H1 (cell line): ENCODE measurements at regions not wholly inside any gene's neighbourhood (a gene's known extent, or its start where the extent isn't known, plus 50 kb on each side); places are given as distances from the start of the nearest gene placed in this dataset.

ENCODE experiments used
- CTCF ChIA-PET: fragments of 300-600 bp; sonication (Branson Sonifier 250); formaldehyde crosslinking; loops from one replicate; lab custom pipeline; 2021; ENCODE audit not compliant: partially characterized antibody; lab: Charles Lee
- POLR2A ChIA-PET: fragments of 300-600 bp; sonication (Branson Sonifier 250); formaldehyde crosslinking; loops from one replicate; lab custom pipeline; 2021; ENCODE audit warnings: inconsistent platforms; ENCODE audit not compliant: partially characterized antibody; lab: Charles Lee
- DNase-seq, 2 experiments: peaks; one replicate each; pipeline versions ENCODE4 v3.0.0 to v3.0.0-alpha.2; 2010 to 2022; ENCODE audit warnings: low spot score in 2 of 2, low read depth in 1 of 2, mixed read lengths in 1 of 2
- FAIRE-seq: peaks from 2 replicates; lab custom pipeline; 2011; peaks lifted over from hg19 to GRCh38; lab: Jason Lieb, UNC
- H2AFZ ChIP-seq: 2 replicates; pipeline ENCODE4 v1.8.1; 2012; ENCODE audit warnings: low read length, inconsistent platforms
- H2AK5ac ChIP-seq: 2 replicates; pipeline ENCODE4 v1.6.1; 2013; ENCODE audit warnings: low read depth, low read length
- H2BK120ac ChIP-seq: replicated peaks from 2 replicates; pipeline ENCODE3; 2013; ENCODE audit warnings: low read depth, low read length, inconsistent platforms
- H2BK12ac ChIP-seq: 2 replicates; pipeline ENCODE4 v1.6.1; 2013; ENCODE audit warnings: low read depth, low read length
- H2BK15ac ChIP-seq: 2 replicates; pipeline ENCODE4 v1.6.1; 2013; ENCODE audit warnings: low read length
- H2BK20ac ChIP-seq: 2 replicates; pipeline ENCODE4 v1.6.1; 2013; ENCODE audit warnings: low read length
- H2BK5ac ChIP-seq: 2 replicates; pipeline ENCODE4 v1.6.1; 2013; ENCODE audit warnings: low read depth, low read length
- H3K14ac ChIP-seq: 2 replicates; pipeline ENCODE4 v1.6.1; 2013; ENCODE audit warnings: inconsistent platforms; ENCODE audit not compliant: insufficient read length
- H3K18ac ChIP-seq: 2 replicates; pipeline ENCODE4 v1.6.1; 2013; ENCODE audit warnings: low read length; ENCODE audit errors: extremely low read depth
- H3K23ac ChIP-seq: 2 replicates; pipeline ENCODE4 v1.6.1; 2013; ENCODE audit warnings: inconsistent platforms; ENCODE audit not compliant: insufficient read length
- H3K23me2 ChIP-seq: 2 replicates; pipeline ENCODE4 v1.6.1; 2013; ENCODE audit warnings: low read depth, low read length
- H3K27ac ChIP-seq: 2 replicates; pipeline ENCODE4 v1.6.1; 2011; ENCODE audit warnings: low read depth, low read length, inconsistent platforms
- H3K27me3 ChIP-seq, 4 experiments: replicated peaks in 1 of 4; 1 replicate in 1 of 4; 2 replicates in 3 of 4; pipeline versions ENCODE4 v1.6.1 to v1.8.1; 2011 to 2013; ENCODE audit warnings: low read length in 3 of 4, mild to moderate bottlenecking in 3 of 4, inconsistent platforms in 2 of 4, mixed read lengths in 2 of 4, moderate library complexity in 1 of 4; ENCODE audit not compliant: control insufficient read depth in 3 of 4, insufficient read depth in 3 of 4; ENCODE audit errors: extremely low read depth in 1 of 4
- H3K36me3 ChIP-seq, 4 experiments: 2 replicates each; pipeline versions ENCODE4 v1.6.1 to v1.8.1; 2011 to 2013; ENCODE audit warnings: mild to moderate bottlenecking in 4 of 4, low read length in 3 of 4, moderate library complexity in 2 of 4, control low read depth in 1 of 4, inconsistent platforms in 1 of 4; ENCODE audit not compliant: insufficient read depth in 4 of 4, control insufficient read depth in 2 of 4
- H3K4ac ChIP-seq: replicated peaks from 2 replicates; pipeline ENCODE3; 2013; ENCODE audit warnings: low read length, low read depth, mixed read lengths, inconsistent platforms; ENCODE audit not compliant: insufficient read length
- H3K4me1 ChIP-seq, 4 experiments: replicated peaks in 1 of 4; 1 replicate in 1 of 4; 2 replicates in 3 of 4; pipeline versions ENCODE4 v1.6.1 to v1.8.1; 2011 to 2013; ENCODE audit warnings: low read length in 3 of 4, inconsistent platforms in 2 of 4, mixed read lengths in 1 of 4; ENCODE audit not compliant: insufficient read depth in 4 of 4, control insufficient read depth in 3 of 4
- H3K4me2 ChIP-seq, 2 experiments: 2 replicates each; pipeline versions ENCODE4 v1.6.1 to v1.8.1; 2011 to 2013; ENCODE audit warnings: low read depth in 2 of 2, low read length in 2 of 2, control low read depth in 1 of 2, inconsistent platforms in 1 of 2, mild to moderate bottlenecking in 1 of 2; ENCODE audit not compliant: insufficient read depth in 1 of 2
- H3K4me3 ChIP-seq, 4 experiments: fragments of 200-600, 300-600 bp in 1 of 4; sonication (generic), shearing (Covaris generic), sonication (Bioruptor Twin) in 1 of 4; 2 replicates each; pipeline versions ENCODE4 v1.5.1 to v1.8.1; 2011 to 2016; ENCODE audit warnings: low read length in 4 of 4, low read depth in 3 of 4, control low read depth in 2 of 4, inconsistent platforms in 2 of 4, mild to moderate bottlenecking in 2 of 4, mixed read lengths in 1 of 4, moderate library complexity in 1 of 4; ENCODE audit not compliant: insufficient read depth in 2 of 4; ENCODE audit errors: extremely low read depth in 1 of 4
- H3K56ac ChIP-seq: replicated peaks from 2 replicates; pipeline ENCODE3; 2013; ENCODE audit warnings: low read depth, mild to moderate bottlenecking, mixed read lengths, low read length, inconsistent platforms; ENCODE audit not compliant: insufficient read length
- H3K79me1 ChIP-seq: 2 replicates; pipeline ENCODE4 v1.6.1; 2013; ENCODE audit warnings: low read depth, low read length, control low read depth
- H3K79me2 ChIP-seq, 2 experiments: 2 replicates each; pipeline versions ENCODE4 v1.6.1 to v1.8.1; 2012 to 2013; ENCODE audit warnings: low read length in 2 of 2, mild to moderate bottlenecking in 2 of 2, inconsistent platforms in 1 of 2; ENCODE audit not compliant: insufficient read depth in 2 of 2, control insufficient read depth in 1 of 2
- H3K9ac ChIP-seq, 4 experiments: replicated peaks in 1 of 4; 1 replicate in 1 of 4; 2 replicates in 3 of 4; pipeline versions ENCODE4 v1.6.1 to v1.8.1; 2011 to 2013; ENCODE audit warnings: low read depth in 3 of 4, low read length in 3 of 4, control low read depth in 2 of 4, mild to moderate bottlenecking in 2 of 4, moderate library complexity in 2 of 4, inconsistent platforms in 1 of 4; ENCODE audit errors: extremely low read depth in 1 of 4
- H3K9me3 ChIP-seq, 2 experiments: 2 replicates each; pipeline versions ENCODE4 v1.6.1 to v1.8.1; 2012 to 2013; ENCODE audit warnings: mild to moderate bottlenecking in 2 of 2, moderate library complexity in 2 of 2, control low read depth in 1 of 2, inconsistent platforms in 1 of 2, low read depth in 1 of 2, low read length in 1 of 2, mixed read lengths in 1 of 2; ENCODE audit not compliant: insufficient read depth in 2 of 2
- H4K20me1 ChIP-seq, 2 experiments: replicated peaks in 1 of 2; 2 replicates each; pipeline versions ENCODE3 to v1.8.1; 2011 to 2013; ENCODE audit warnings: inconsistent platforms in 2 of 2, low read length in 2 of 2, mild to moderate bottlenecking in 1 of 2; ENCODE audit not compliant: insufficient read depth in 2 of 2, control insufficient read depth in 1 of 2
- H4K5ac ChIP-seq: 2 replicates; pipeline ENCODE4 v1.6.1; 2013; ENCODE audit warnings: low read length, low read depth, mixed read lengths, inconsistent platforms; ENCODE audit not compliant: insufficient read length
- H4K8ac ChIP-seq: 2 replicates; pipeline ENCODE4 v1.8.0; 2013; ENCODE audit warnings: mild to moderate bottlenecking, moderate library complexity, low read length, inconsistent platforms; ENCODE audit not compliant: insufficient read depth; ENCODE audit errors: extremely low read depth
- H4K91ac ChIP-seq: replicated peaks from 2 replicates; pipeline ENCODE3; 2013; ENCODE audit warnings: low read length, mixed read lengths, inconsistent platforms; ENCODE audit not compliant: insufficient read length
- CBX8 ChIP-seq: fragments of 300-800, 300-1000 bp; sonication (generic); IDR thresholded peaks from 2 replicates; pipeline ENCODE4 v1.7.1; 2016; ENCODE audit warnings: low read depth, low read length, borderline replicate concordance
- CHD1 ChIP-seq: IDR thresholded peaks from 2 replicates; pipeline ENCODE4 v1.6.1; 2012; ENCODE audit warnings: low read depth, low read length, improper control_type of control experiment
- CREB1 ChIP-seq: IDR thresholded peaks from 2 replicates; pipeline ENCODE4 v1.6.1; 2012; ENCODE audit warnings: inconsistent platforms
- HDAC2 ChIP-seq, 2 experiments: fragments of 300-600 bp in 1 of 2; sonication (generic) in 1 of 2; IDR thresholded peaks; 2 replicates each; pipeline ENCODE4 v1.6.1; 2011 to 2012; ENCODE audit warnings: low read depth in 2 of 2, low read length in 2 of 2, mild to moderate bottlenecking in 2 of 2, moderate library complexity in 2 of 2, borderline replicate concordance in 1 of 2, inconsistent platforms in 1 of 2
- JUND ChIP-seq: IDR thresholded peaks from 2 replicates; pipeline ENCODE4 v1.6.1; 2011; ENCODE audit warnings: mild to moderate bottlenecking, improper control_type of control experiment, low read length
- KDM5A ChIP-seq: fragments of 200-600 bp; IDR thresholded peaks from 2 replicates; pipeline ENCODE4 v1.7.1; 2012; ENCODE audit warnings: mild to moderate bottlenecking, low read length, inconsistent platforms, mixed read lengths
- NANOG ChIP-seq: IDR thresholded peaks from 2 replicates; pipeline ENCODE4 v1.6.1; 2011; ENCODE audit warnings: low read length, low read depth, mild to moderate bottlenecking, inconsistent platforms; ENCODE audit not compliant: insufficient read depth, poor library complexity, severe bottlenecking
- POLR2A ChIP-seq, 2 experiments: IDR thresholded peaks; 1 replicate in 1 of 2; 2 replicates in 1 of 2; pipeline ENCODE4 v1.6.1; 2011; ENCODE audit warnings: low read depth in 2 of 2, low read length in 2 of 2, mild to moderate bottlenecking in 2 of 2; ENCODE audit errors: control extremely low read depth in 1 of 2
- SIX5 ChIP-seq: IDR thresholded peaks from 2 replicates; pipeline ENCODE4 v1.6.1; 2011; ENCODE audit warnings: mild to moderate bottlenecking, low read depth, low read length
- SP2 ChIP-seq: IDR thresholded peaks from 2 replicates; pipeline ENCODE4 v1.6.1; 2012; ENCODE audit warnings: mild to moderate bottlenecking, low read length, inconsistent platforms
- TAF7 ChIP-seq: optimal IDR thresholded peaks from 2 replicates; pipeline ENCODE3; 2011; ENCODE audit warnings: low read depth, mild to moderate bottlenecking, inconsistent platforms, low read length, moderate library complexity, borderline replicate concordance
- TCF12 ChIP-seq: IDR thresholded peaks from 2 replicates; pipeline ENCODE4 v1.6.1; 2011; ENCODE audit warnings: low read depth, mild to moderate bottlenecking, low read length
- YY1 ChIP-seq: IDR thresholded peaks from 2 replicates; pipeline ENCODE4 v1.6.1; 2011; ENCODE audit warnings: low read depth, mild to moderate bottlenecking, low read length
- ZNF274 ChIP-seq: IDR thresholded peaks from 2 replicates; pipeline ENCODE4 v1.7.0; 2012; ENCODE audit warnings: low read length, borderline replicate concordance; ENCODE audit errors: extremely low read depth
- WGBS, 2 experiments: shearing (Covaris generic) in 1 of 2; methylation state at CpG; one replicate each; pipeline versions ENCODE4 v1.1.6 to v1.1.7; 2013 to 2015; ENCODE audit warnings: low lambda C conversion rate in 2 of 2, mixed read lengths in 2 of 2, inconsistent platforms in 1 of 2, low coverage in 1 of 2, missing lambda C conversion rate in 1 of 2; ENCODE audit not compliant: insufficient replicate concordance in 2 of 2, insufficient coverage in 1 of 2, insufficient read length in 1 of 2; ENCODE audit errors: extremely low coverage in 1 of 2, missing lambda C conversion rate in 1 of 2; 5-methylcytosine and 5-hydroxymethylcytosine counted together
- TF ChIP-seq, protein P1 (sequence below): IDR thresholded peaks from 2 replicates; pipeline ENCODE4 v1.6.1; 2011; ENCODE audit warnings: low read depth, mild to moderate bottlenecking, low read length; ENCODE audit not compliant: insufficient read depth

DNA sequence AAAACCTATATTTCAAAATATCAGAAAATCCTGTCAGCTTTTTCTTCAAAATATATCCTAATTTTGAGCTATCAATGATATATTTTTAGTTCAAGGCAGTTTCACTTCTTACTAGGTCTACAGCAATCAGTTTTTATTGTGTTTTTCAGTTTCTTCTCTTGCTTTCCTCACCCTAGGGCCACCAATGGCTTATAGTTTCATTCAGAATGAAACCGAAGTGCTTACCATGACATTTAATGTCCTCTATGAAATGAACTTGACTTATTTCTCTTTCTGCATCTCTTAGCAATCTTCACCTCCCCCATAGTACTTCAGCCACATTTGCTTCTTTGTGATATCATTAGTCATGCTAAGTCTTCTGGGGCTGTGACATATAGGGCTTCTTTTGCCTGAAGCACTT, 100.3 kb downstream of the ARL5B start:
- no peak overlapping the region for H2BK120ac ChIP-seq
- no peaks in the 10 kb centered on the region for H3K79me1 ChIP-seq
- POLR2A ChIA-PET, result no interaction called here
- no peaks in the 10 kb centered on the region for H4K20me1 ChIP-seq
- H2AK5ac ChIP-seq, result no peak overlapping the region
- H3K18ac ChIP-seq, result no peak overlapping the region
- no peaks in the 10 kb centered on the region for H3K36me3 ChIP-seq
- H3K4me1 ChIP-seq, result no peaks in the 10 kb centered on the region
- FAIRE-seq (no peak), DNase-seq (no peak)
- H3K79me2 ChIP-seq, result no peaks in the 10 kb centered on the region
- no peak overlapping the region for H2BK5ac ChIP-seq
- H2BK12ac ChIP-seq, result no peak overlapping the region
- no peak overlapping the region for H3K4me3 ChIP-seq
- H4K91ac ChIP-seq, result no peak overlapping the region
- no peaks in the 10 kb centered on the region for H3K27me3 ChIP-seq
- CTCF ChIA-PET, result no interaction called here
- TF ChIP-seq ZNF274 (no peak), CHD1 (no peak), NANOG (no peak), POLR2A (IDR thresholded peaks at IDR 0.05; ENCODE audit: control extremely low read depth in 1 of 2, low read depth in 2 of 2, low read length in 2 of 2) (no peak), SP2 (no peak), JUND (no peak), KDM5A (no peak), TCF12 (no peak), SIX5 (no peak), TAF7 (no peak), CBX8 (no peak), HDAC2 (IDR thresholded peaks at IDR 0.05; ENCODE audit: borderline replicate concordance in 1 of 2, low read depth in 2 of 2, low read length in 2 of 2) (no peak), CREB1 (no peak), YY1 (no peak)
- TF ChIP-seq, protein P1, sequence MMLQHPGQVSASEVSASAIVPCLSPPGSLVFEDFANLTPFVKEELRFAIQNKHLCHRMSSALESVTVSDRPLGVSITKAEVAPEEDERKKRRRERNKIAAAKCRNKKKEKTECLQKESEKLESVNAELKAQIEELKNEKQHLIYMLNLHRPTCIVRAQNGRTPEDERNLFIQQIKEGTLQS, result no peak
- WGBS, 2 experiments, result 100% methylated on average over 1 of the region's 1 CpG; no CpG with 5 or more reads in 1 of the 2 experiments
- H2BK20ac ChIP-seq, result no peak overlapping the region
- H3K14ac ChIP-seq, result no peak overlapping the region
- H4K5ac ChIP-seq, result no peak overlapping the region
- H3K9me3 ChIP-seq, result no peaks in the 10 kb centered on the region
- 0 out of 2 replicates have a peak, but pooled peaks cover 2% of the 10 kb centered on the region for H3K23me2 ChIP-seq
- no peak overlapping the region for H3K23ac ChIP-seq
- H3K9ac ChIP-seq, result no peak overlapping the region
- H3K4me2 ChIP-seq, result no peak overlapping the region
- no peak overlapping the region for H3K4ac ChIP-seq
- H3K27ac ChIP-seq, result no peak overlapping the region
- H2BK15ac ChIP-seq, result no peak overlapping the region
- H3K56ac ChIP-seq, result no peak overlapping the region
- H4K8ac ChIP-seq, result no peak overlapping the region
- no peak overlapping the region for H2AFZ ChIP-seq
